Nephron progenitor cell (in vitro differentiated cells): ENCODE measurements at regions not wholly inside any gene's neighbourhood (a gene's known extent, or its start where the extent isn't known, plus 50 kb on each side); places are given as distances from the start of the nearest gene placed in this dataset.

Experiments used
- DNase-seq: peaks from one replicate; pipeline ENCODE4 v3.0.0; 2021
- H3K27ac Mint-ChIP-seq: 2 replicates; pipeline ENCODE4 v1.8.0; 2021; ENCODE audit warnings: mild to moderate bottlenecking, moderate library complexity, mixed read lengths
- H3K27me3 Mint-ChIP-seq: 2 replicates; pipeline ENCODE4 v1.8.0; 2021; ENCODE audit warnings: mild to moderate bottlenecking, low read depth, mixed read lengths; ENCODE audit not compliant: poor library complexity
- H3K36me3 Mint-ChIP-seq: 2 replicates; pipeline ENCODE4 v1.8.0; 2021; ENCODE audit warnings: low read depth, mixed read lengths
- H3K4me1 Mint-ChIP-seq: 2 replicates; pipeline ENCODE4 v1.8.0; 2021; ENCODE audit warnings: mixed read lengths
- H3K4me3 Mint-ChIP-seq: 2 replicates; pipeline ENCODE4 v1.8.0; 2021; ENCODE audit warnings: mild to moderate bottlenecking, moderate library complexity, mixed read lengths
- H3K9me3 Mint-ChIP-seq: 2 replicates; pipeline ENCODE4 v1.8.0; 2021; ENCODE audit warnings: mild to moderate bottlenecking, moderate library complexity, mixed read lengths
- TF ChIP-seq, protein P1 (sequence below): fragments of 200-600 bp; sonication (generic); IDR thresholded peaks from 2 replicates; pipeline ENCODE4 v1.5.0; 2021; ENCODE audit warnings: antibody characterized with exemption

DNA sequence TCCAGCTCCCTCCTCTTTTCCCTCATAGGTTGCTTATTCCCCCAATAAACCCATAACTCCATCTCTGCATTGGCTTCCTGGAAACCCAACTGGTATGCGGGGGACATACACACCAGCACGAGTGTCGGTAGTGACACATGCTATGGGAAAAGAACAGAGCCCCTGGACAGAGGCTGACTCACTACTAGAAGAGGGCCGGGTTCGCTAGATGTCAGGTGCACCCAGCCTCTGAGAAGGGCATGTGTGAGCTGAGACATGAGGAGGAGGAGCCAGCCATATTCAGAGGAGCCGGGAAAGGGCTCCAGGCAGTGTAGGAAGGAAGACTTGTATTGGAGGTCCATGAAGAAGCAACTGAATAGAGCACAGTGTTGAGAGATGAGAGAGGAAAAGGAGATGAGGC lies 241.1 kb downstream of the SOX9 start:
- no peak overlapping the region for H3K27ac Mint-ChIP-seq
- no peaks in the 10 kb centered on the region for H3K9me3 Mint-ChIP-seq
- H3K27me3 Mint-ChIP-seq = peaks cover 25% of the 10 kb centered on the region
- no peak overlapping the region for H3K4me3 Mint-ChIP-seq
- no peak for DNase-seq
- H3K4me1 Mint-ChIP-seq = peaks cover 29% of the 10 kb centered on the region
- no peaks in the 10 kb centered on the region for H3K36me3 Mint-ChIP-seq
- TF ChIP-seq, protein P1, sequence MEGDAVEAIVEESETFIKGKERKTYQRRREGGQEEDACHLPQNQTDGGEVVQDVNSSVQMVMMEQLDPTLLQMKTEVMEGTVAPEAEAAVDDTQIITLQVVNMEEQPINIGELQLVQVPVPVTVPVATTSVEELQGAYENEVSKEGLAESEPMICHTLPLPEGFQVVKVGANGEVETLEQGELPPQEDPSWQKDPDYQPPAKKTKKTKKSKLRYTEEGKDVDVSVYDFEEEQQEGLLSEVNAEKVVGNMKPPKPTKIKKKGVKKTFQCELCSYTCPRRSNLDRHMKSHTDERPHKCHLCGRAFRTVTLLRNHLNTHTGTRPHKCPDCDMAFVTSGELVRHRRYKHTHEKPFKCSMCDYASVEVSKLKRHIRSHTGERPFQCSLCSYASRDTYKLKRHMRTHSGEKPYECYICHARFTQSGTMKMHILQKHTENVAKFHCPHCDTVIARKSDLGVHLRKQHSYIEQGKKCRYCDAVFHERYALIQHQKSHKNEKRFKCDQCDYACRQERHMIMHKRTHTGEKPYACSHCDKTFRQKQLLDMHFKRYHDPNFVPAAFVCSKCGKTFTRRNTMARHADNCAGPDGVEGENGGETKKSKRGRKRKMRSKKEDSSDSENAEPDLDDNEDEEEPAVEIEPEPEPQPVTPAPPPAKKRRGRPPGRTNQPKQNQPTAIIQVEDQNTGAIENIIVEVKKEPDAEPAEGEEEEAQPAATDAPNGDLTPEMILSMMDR = no peak

DNA sequence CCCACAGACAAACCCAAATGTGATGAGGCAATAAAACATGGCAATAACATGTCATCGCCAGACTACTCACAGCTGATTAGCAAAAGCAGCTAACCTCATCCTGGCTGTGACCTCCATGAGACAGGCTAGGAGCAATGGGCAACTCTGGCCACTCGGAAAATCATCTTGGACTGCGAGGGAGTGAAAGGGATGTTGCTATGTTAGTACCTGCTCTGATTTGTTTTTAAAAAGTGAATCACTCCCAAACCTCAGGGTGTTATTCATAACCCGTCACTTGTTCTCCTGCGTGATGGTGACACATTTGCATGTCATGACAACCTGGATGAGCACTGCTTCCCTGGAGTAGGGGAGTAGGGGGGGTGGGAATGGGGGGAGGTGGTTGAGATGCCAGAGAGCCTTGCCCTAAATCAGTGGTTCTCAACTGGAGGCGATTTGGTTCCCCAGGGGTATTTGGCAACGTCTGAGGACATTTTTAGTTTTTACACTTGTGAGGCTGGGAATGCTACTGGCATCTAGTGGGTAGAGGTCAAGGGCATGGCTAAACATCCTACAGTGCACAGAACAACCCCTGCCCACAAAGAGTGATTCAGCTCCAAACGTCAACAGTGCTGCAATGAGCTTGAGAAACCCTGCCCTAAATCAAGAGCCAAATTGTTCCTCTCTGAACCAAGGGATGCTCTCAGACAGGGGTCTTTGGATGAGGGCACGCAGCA lies 241.7 kb downstream of the SOX9 start:
- Mint-ChIP-seq H3K4me3 (no peak overlapping the region), H3K9me3 (no peaks in the 10 kb centered on the region), H3K27me3 (peaks cover 24% of the 10 kb centered on the region), H3K4me1 (peaks cover 29% of the 10 kb centered on the region), H3K36me3 (no peaks in the 10 kb centered on the region), H3K27ac (no peak overlapping the region)
- no peak for DNase-seq
- TF ChIP-seq, protein P1 = no peak

DNA sequence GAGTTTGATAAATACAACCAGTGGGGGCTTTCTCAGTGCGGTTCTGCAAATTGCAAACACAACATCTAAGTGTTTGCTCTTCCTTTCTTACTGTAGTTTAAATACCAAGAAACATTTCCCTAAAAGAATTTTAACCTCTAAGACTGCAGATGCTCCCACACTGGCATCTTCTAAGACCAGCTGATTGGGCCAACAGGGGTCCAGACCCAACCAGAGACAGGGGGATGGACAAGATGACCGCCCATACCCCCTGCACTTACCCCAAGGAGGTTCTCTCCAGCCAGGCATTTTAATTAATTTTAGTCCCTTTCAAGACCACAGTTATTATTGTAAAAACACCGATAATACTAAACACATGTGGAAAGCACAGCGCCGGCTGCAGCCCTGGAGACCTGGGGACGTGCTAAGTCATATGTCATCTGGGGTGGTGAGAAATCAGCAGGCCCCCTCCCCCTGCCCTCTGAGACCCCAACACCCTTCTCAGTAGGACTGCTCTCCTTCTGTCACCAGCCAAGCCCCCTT lies 242.3 kb downstream of the SOX9 start:
- Mint-ChIP-seq H3K27me3 (peaks cover 22% of the 10 kb centered on the region), H3K27ac (no peak overlapping the region), H3K36me3 (no peaks in the 10 kb centered on the region), H3K4me1 (peaks cover 29% of the 10 kb centered on the region), H3K9me3 (no peaks in the 10 kb centered on the region), H3K4me3 (no peak overlapping the region)
- TF ChIP-seq, protein P1 = no peak
- no peak for DNase-seq

DNA sequence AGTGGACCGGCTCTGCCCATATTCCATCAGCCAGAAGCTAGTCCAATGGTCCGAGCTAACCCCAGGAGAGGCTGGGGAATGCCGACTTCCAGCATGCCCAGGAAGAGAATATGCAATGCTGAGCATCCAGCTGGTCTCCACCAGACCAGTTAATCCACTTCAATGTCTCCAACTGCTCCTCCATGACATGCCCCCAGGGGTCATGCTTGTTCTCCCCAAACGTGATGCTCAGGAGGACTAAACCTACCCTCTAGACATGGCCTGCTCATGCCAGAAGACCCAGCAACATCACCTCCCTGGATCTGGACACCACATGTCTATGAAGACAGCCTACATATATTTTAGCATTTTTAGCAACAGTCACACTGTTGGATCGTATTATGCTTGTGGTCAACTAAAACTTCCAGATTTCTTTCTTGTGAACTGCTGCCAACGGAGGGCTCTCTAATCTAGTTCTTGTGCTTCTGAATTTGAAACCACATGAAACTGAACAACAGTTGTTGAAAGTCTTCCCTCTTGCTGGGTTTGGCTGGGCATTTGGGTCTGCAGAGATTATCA lies 245.1 kb downstream of the SOX9 start:
- peaks cover 16% of the 10 kb centered on the region for H3K27me3 Mint-ChIP-seq
- H3K4me1 Mint-ChIP-seq = peaks cover 29% of the 10 kb centered on the region
- TF ChIP-seq, protein P1 = no peak
- no peak overlapping the region for H3K27ac Mint-ChIP-seq
- H3K4me3 Mint-ChIP-seq = no peak overlapping the region
- no peaks in the 10 kb centered on the region for H3K36me3 Mint-ChIP-seq
- no peak for DNase-seq
- no peaks in the 10 kb centered on the region for H3K9me3 Mint-ChIP-seq

DNA sequence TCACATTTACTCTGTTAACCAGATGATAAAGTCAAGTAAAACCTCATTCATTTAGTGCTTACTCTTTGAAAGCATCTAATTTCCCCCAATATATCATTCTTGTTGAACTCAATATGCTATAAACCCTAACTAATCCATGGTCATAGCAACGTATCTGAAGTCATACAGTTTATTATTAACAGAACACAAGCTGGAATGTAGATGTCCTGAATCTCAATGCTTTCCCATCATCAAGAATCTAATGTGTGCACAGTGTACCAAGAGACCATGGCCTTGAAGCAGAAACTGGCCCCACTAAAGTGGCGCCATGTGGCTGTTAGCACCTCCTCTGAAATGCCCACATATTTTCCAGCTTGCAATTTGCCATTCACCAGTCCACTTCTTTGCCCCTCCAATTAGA lies 245.8 kb downstream of the SOX9 start:
- TF ChIP-seq, protein P1 = no peak
- no peak for DNase-seq
- H3K9me3 Mint-ChIP-seq = no peaks in the 10 kb centered on the region
- no peak overlapping the region for H3K4me3 Mint-ChIP-seq
- peaks cover 14% of the 10 kb centered on the region for H3K27me3 Mint-ChIP-seq
- H3K27ac Mint-ChIP-seq = no peak overlapping the region
- H3K36me3 Mint-ChIP-seq = no peaks in the 10 kb centered on the region
- peaks cover 33% of the 10 kb centered on the region for H3K4me1 Mint-ChIP-seq

DNA sequence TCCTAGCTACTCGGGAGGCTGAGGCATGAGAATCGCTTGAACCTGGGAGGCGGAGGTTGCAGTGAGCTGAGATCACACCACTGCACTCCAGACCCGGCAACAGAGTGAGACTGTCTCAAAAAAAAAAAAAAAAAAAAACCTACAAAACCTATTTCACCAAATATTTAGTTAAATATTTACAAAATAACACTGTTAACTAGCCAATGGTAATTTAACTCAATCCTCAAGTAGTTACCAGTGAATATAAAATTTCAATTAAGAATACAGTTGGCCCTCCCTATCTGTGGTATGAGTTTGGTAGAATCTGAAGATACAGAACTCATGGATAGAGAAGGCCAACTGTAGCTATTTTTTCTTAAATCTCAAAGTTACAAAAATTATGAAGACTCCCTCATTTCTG lies 247.4 kb downstream of the SOX9 start:
- no peaks in the 10 kb centered on the region for H3K36me3 Mint-ChIP-seq
- TF ChIP-seq, protein P1 = no peak
- H3K4me1 Mint-ChIP-seq = peaks cover 21% of the 10 kb centered on the region
- peaks cover 13% of the 10 kb centered on the region for H3K27me3 Mint-ChIP-seq
- H3K4me3 Mint-ChIP-seq = no peak overlapping the region
- H3K9me3 Mint-ChIP-seq = no peaks in the 10 kb centered on the region
- H3K27ac Mint-ChIP-seq = no peak overlapping the region
- DNase-seq = no peak
